ENCODE measurements at regions not wholly inside any gene's neighbourhood (a gene's known extent, or its start where the extent isn't known, plus 50 kb on each side); places are given as distances from the start of the nearest gene placed in this dataset.

- TF ChIP-seq CTCF (IDR thresholded peaks at IDR 0.05; ENCODE audit: insufficient read depth, low read length, poor library complexity, severe bottlenecking) = no peak
- TF ChIP-seq EZH2phosphoT487 (conservative IDR thresholded peaks at IDR 0.05; ENCODE audit: low read length) = no peak
Measured at GRCh38 chr3:30495172-30496065, 111.0 kb upstream of the TGFBR2 start.

Measured in SU-DHL-6 (cell line).